Jurkat, Clone E6-1 (cell line): ENCODE measurements at regions not wholly inside any gene's neighbourhood (a gene's known extent, or its start where the extent isn't known, plus 50 kb on each side); places are given as distances from the start of the nearest gene placed in this dataset.

ENCODE experiments used
- DNase-seq: peaks from one replicate; pipeline ENCODE4 v3.0.0-alpha.2; 2011; ENCODE audit warnings: low read depth, low spot score
- H3K4me3 ChIP-seq: 2 replicates; pipeline ENCODE4 v1.5.1; 2011; ENCODE audit warnings: mild to moderate bottlenecking, low read length, control low read depth, moderate library complexity

DNA sequence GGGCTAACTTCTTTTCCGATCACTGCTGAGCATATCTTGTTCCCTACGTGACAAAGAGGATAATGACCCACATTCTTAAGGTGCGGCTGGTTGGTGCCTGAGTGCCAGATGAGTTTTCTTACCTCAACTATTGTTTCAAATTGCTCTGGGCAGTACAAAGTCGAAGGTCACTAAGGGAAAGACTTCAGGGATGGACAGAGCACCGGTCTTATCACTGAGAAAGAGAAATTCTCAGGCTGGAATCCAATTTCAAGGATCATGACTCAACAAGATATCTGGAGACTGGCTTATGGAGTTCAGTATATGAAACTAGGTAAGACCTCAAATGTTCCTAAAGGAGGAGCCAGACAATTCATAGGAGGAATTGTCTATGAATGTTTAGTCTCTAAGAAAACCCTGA, 780.3 kb downstream of the SUGCT start:
- DNase-seq = no peak
- no peak overlapping the region for H3K4me3 ChIP-seq
